Skeletal muscle cell (primary cell): ENCODE measurements at regions not wholly inside any gene's neighbourhood (a gene's known extent, or its start where the extent isn't known, plus 50 kb on each side); places are given as distances from the start of the nearest gene placed in this dataset.
"Not testable (repeated sequence)": the region's sequence is repeated elsewhere in the genome, so short reads cannot be mapped to it uniquely, and the experiment has no call there.

ENCODE experiments used
- DNase-seq: peaks from one replicate; pipeline ENCODE4 v3.0.0-alpha.2; 2010; ENCODE audit warnings: low read depth
- H3K4me3 ChIP-seq: 2 replicates; pipeline ENCODE4 v1.5.1; 2011; ENCODE audit warnings: low read depth, mild to moderate bottlenecking, control low read depth, low read length, moderate library complexity

- no peak for DNase-seq
- H3K4me3 ChIP-seq: no peak overlapping the region
Observed at GRCh38 chr4:123191728-123192127, 204.9 kb upstream of the SPRY1 start.

- no peak for DNase-seq
Observed at GRCh38 chr4:123193802-123194367, 202.7 kb upstream of the SPRY1 start.

GRCh38 chr4:123198706-123199105, 197.9 kb upstream of the SPRY1 start:
- no peak for DNase-seq
- H3K4me3 ChIP-seq: no peak overlapping the region

More at GRCh38 chr4:123193802-123194367, 202.7 kb upstream of the SPRY1 start:
- H3K4me3 ChIP-seq: no peak overlapping the region

DNA sequence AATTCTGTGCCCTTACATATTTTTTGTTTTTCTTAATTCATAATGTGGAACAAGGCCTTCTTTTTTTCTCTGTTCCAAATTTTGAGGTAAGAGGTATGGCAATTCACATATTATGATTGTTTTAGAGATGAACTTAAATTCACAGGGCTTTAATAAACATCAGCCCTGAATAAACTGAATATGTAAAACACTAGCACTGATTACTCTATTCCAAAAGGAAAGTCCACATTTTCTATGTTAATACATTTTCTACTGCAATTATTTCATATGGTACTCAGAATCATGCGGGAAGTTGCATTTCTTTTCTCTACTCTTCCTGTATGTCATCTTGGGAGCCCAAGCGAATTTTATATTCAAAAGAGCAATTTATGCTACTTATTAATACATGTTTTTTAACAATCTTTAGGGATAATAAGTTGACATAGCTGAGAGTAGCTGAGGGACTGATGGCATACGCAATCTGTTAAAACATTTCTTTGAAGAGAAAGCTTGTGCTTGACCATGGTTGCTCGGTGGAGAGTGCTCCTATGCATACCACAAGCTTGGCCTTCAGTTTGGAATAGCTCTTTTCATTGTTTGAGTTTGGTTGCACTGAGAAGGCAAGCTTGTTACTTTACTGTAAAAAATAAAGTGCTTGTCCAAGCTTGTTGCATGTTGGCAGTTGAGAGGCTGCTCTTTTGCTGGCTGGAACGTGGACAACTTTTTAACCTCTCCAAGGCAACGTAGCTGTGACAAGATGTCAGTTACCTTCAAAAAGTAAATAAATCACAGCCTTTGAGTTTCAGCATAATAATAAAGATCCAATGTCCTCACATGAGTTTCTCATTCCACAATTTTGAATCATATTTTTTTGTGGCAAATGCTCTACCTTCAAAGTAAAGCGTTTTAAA, 196.3 kb upstream of the SPRY1 start:
- DNase-seq: no peak
- no peak overlapping the region for H3K4me3 ChIP-seq

DNA sequence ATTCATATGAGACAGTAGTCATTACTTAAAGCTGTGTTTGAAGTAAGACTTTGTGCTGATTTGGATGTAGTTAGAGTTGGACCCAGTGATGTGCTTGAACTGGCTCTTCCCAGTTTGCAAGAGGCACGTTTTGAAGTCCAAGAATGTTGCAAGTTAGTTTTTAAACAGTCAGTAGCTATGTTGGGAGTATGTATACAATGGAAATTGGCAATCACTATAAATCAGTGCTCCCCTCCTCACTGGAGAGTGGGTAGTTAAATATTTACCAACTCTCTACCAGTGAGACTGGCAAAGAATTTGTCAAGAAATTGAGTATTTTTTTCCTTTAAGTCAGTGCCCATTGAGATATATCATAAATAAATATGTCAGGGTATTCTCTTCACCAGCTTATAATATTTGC, 191.9 kb upstream of the SPRY1 start:
- H3K4me3 ChIP-seq: no peak overlapping the region
- no peak for DNase-seq

DNA sequence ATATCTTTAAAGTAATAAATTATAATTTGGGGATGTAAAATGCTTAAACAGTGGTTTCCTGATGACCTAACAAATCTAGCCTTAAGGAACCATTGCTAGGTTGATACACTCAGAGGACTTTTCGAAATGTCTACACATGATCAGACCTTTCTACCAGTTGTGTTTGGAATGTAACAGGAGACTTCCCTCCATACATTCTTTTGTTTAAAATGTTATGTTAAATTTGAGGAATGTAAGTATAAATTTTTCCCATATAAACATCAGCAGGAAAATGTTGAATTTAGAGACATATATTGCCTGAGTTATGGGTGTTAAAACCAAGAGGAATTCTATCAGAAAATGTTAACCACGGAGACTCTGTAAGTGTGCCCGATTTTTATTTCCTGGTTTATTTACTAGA, 190.6 kb upstream of the SPRY1 start:
- no peak for DNase-seq

GRCh38 chr4:123209436-123209835, 187.2 kb upstream of the SPRY1 start:
- no peak for DNase-seq

More for the DNA sequence above, 190.6 kb upstream of the SPRY1 start:
- H3K4me3 ChIP-seq: no peak overlapping the region

DNA sequence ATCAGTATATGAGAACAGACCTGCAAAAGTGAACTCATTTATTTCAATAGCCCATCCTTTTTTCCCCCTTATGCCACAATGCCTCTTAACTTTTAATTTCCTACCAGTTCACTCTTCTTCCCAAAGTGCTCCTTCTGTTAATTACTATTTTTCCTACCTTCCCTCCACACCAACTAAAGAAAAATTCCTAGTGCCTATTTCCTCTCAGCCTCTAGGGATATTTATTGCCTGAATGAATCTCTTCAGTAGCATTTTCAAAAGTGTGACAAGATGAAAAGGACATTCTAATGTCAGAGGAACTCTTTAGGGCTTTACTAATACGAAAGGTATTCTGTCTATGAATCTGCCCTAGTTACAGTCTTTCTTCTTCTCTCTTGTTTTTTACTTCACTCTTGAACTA, 181.1 kb upstream of the SPRY1 start:
- H3K4me3 ChIP-seq: no peak overlapping the region
- DNase-seq: no peak

More at GRCh38 chr4:123209436-123209835, 187.2 kb upstream of the SPRY1 start:
- no peak overlapping the region for H3K4me3 ChIP-seq

- no peak for DNase-seq
- no peak overlapping the region for H3K4me3 ChIP-seq
Observed at GRCh38 chr4:123216543-123216942, 180.1 kb upstream of the SPRY1 start.

DNA sequence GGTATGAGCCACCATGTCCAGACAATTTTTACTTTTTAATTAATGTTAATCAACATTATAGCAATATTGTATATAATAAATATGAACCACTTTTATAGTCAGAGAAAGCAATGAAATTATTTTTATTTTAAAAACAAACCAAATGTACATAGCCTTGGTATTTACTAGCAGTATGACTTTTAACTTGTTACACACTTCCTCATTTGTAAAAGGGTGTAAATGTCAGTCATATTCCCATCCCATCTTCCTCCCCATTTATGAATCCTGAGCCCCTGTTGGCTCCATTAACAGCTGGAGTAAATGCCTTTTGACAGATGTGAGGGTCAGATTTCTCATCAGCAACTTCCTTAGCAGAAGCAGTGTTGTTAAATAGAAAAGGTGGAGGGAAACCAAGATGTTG, 179.6 kb upstream of the SPRY1 start:
- DNase-seq: no peak

GRCh38 chr4:123217664-123218063, 178.9 kb upstream of the SPRY1 start:
- no peak overlapping the region for H3K4me3 ChIP-seq
- no peak for DNase-seq

More for the DNA sequence above, 179.6 kb upstream of the SPRY1 start:
- no peak overlapping the region for H3K4me3 ChIP-seq

DNA sequence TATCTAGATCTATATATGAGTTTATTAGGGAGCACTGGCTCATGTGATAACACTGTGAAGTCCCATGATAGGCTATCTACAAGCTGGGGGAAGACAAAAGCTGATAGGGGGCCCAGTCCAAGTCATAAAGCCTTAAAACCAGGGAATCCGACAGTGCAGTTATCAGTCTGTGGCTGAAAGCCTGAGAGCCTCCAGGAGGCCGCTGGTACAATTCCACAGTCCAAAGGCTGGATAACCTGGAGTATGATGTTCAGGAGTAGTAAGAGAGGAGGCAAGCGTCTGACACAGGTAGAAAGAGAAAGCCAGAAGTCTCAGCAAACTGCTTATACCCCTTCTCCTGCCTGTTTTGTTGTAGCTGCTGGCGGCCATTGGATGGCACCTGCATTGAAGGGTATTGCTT, 177.6 kb upstream of the SPRY1 start:
- no peak for DNase-seq
- H3K4me3 ChIP-seq: no peak overlapping the region

DNA sequence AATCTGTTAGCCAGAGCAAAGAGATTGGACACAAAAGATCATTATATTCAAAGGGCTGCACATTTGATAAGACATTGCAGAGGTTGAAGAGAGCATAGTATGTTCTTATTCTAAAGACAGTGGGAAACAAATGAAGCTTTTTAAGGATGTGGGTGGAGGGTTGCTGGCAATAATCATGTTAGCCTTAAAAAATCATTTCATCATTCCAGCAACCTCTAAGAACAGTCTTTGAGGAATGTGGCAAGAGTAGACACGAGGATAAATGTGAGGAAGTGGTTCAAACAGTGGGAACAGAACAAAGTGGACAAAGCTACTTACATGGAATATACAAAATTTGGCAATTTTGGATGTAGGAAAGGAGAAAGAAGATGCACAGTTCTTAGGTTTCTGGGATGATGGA, 167.3 kb upstream of the SPRY1 start:
- DNase-seq: no peak

GRCh38 chr4:123230061-123230460, 166.5 kb upstream of the SPRY1 start:
- DNase-seq: no peak
- no peak overlapping the region for H3K4me3 ChIP-seq

More for the DNA sequence above, 167.3 kb upstream of the SPRY1 start:
- H3K4me3 ChIP-seq: no peak overlapping the region

GRCh38 chr4:123232439-123232838, 164.2 kb upstream of the SPRY1 start:
- no peak overlapping the region for H3K4me3 ChIP-seq
- no peak for DNase-seq

- H3K4me3 ChIP-seq: no peak overlapping the region
Observed at GRCh38 chr4:123233136-123233768, 163.3 kb upstream of the SPRY1 start.

DNA sequence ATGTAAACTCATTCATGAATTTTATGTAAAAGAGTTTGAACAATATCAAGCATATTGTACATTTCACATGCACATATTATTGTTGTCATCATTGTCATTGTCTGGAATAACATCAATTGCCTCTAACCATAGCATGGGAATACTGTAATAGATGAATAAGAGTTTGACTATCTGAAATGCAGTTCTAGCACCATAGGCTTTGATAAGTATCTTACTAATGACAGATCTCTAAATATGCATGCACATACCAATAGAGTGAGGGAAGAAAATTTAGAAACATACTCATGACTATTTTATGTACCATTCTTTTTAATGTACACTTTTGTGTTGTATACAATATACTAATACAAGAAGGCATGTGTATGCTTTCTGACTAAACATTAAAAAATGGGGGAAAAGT, 161.6 kb upstream of the SPRY1 start:
- no peak for DNase-seq
- no peak overlapping the region for H3K4me3 ChIP-seq

More at GRCh38 chr4:123233136-123233768, 163.3 kb upstream of the SPRY1 start:
- DNase-seq: no peak

- no peak for DNase-seq
Observed at GRCh38 chr4:123235431-123235830, 161.2 kb upstream of the SPRY1 start.

GRCh38 chr4:123236606-123237005, 160.0 kb upstream of the SPRY1 start:
- H3K4me3 ChIP-seq: no peak overlapping the region
- DNase-seq: no peak

More at GRCh38 chr4:123235431-123235830, 161.2 kb upstream of the SPRY1 start:
- no peak overlapping the region for H3K4me3 ChIP-seq

GRCh38 chr4:123240286-123240685, 156.3 kb upstream of the SPRY1 start:
- not testable (repeated sequence) for H3K4me3 ChIP-seq

More at GRCh38 chr4:123240286-123240685, 156.3 kb upstream of the SPRY1 start:
- DNase-seq: not testable (repeated sequence)
